ENCODE measurements at regions not wholly inside any gene's neighbourhood (a gene's known extent, or its start where the extent isn't known, plus 50 kb on each side); places are given as distances from the start of the nearest gene placed in this dataset.

- no peak for TF ChIP-seq POLR2AphosphoS5 (IDR thresholded peaks at IDR 0.05)
- no peak for TF ChIP-seq CTCF (IDR thresholded peaks at IDR 0.05)
- TF ChIP-seq POLR2A (IDR thresholded peaks at IDR 0.05): no peak
- Histone ChIP-seq H3K27me3 (no peaks in the 10 kb centered on the region), H3K9me3 (no peaks in the 10 kb centered on the region), H3K36me3 (no peaks in the 10 kb centered on the region), H3K27ac (no peak overlapping the region), H3K4me3 (no peak overlapping the region), H3K4me1 (no peaks in the 10 kb centered on the region)
- no peak for DNase-seq (ENCODE audit: low spot score in 2 of 2)
- intact Hi-C loops (cut with DNase I; ENCODE audit: low total_unique reads): no loop called here
Measured at GRCh38 chr20:53814060-53814459, 220.4 kb upstream of the ZNF217 start.

- TF ChIP-seq POLR2A (IDR thresholded peaks at IDR 0.05): no peak
- TF ChIP-seq POLR2AphosphoS5 (IDR thresholded peaks at IDR 0.05): no peak
- no peak for TF ChIP-seq CTCF (IDR thresholded peaks at IDR 0.05)
- intact Hi-C loops (cut with DNase I; ENCODE audit: low total_unique reads): no loop called here
Measured at GRCh38 chr20:53813636-53814035, 220.0 kb upstream of the ZNF217 start.

GRCh38 chr20:53811577-53811976, 217.9 kb upstream of the ZNF217 start:
- H3K4me1 ChIP-seq: no peaks in the 10 kb centered on the region
- TF ChIP-seq POLR2AphosphoS5 (IDR thresholded peaks at IDR 0.05): no peak
- TF ChIP-seq POLR2A (IDR thresholded peaks at IDR 0.05): no peak
- no peak for TF ChIP-seq CTCF (IDR thresholded peaks at IDR 0.05)
- intact Hi-C loops (cut with DNase I; ENCODE audit: low total_unique reads): no loop called here
- H3K27me3 ChIP-seq: no peaks in the 10 kb centered on the region
- no peak overlapping the region for H3K27ac ChIP-seq
- H3K4me3 ChIP-seq: no peak overlapping the region
- no peak for DNase-seq (ENCODE audit: low spot score in 2 of 2)
- no peaks in the 10 kb centered on the region for H3K36me3 ChIP-seq
- H3K9me3 ChIP-seq: no peaks in the 10 kb centered on the region

More at GRCh38 chr20:53813636-53814035, 220.0 kb upstream of the ZNF217 start:
- H3K9me3 ChIP-seq: no peaks in the 10 kb centered on the region
- no peaks in the 10 kb centered on the region for H3K27me3 ChIP-seq
- no peaks in the 10 kb centered on the region for H3K4me1 ChIP-seq
- H3K27ac ChIP-seq: no peak overlapping the region
- no peaks in the 10 kb centered on the region for H3K36me3 ChIP-seq
- no peak overlapping the region for H3K4me3 ChIP-seq
- no peak for DNase-seq (ENCODE audit: low spot score in 2 of 2)

- H3K4me3 ChIP-seq: no peak overlapping the region
- no peaks in the 10 kb centered on the region for H3K4me1 ChIP-seq
- intact Hi-C loops (cut with DNase I; ENCODE audit: low total_unique reads): no loop called here
- no peak for DNase-seq (ENCODE audit: low spot score in 2 of 2)
- TF ChIP-seq POLR2A (IDR thresholded peaks at IDR 0.05) (no peak), CTCF (IDR thresholded peaks at IDR 0.05) (no peak), POLR2AphosphoS5 (IDR thresholded peaks at IDR 0.05) (no peak)
- H3K9me3 ChIP-seq: no peaks in the 10 kb centered on the region
- no peaks in the 10 kb centered on the region for H3K36me3 ChIP-seq
- H3K27ac ChIP-seq: no peak overlapping the region
- H3K27me3 ChIP-seq: no peaks in the 10 kb centered on the region
Measured at GRCh38 chr20:53810661-53811355, 217.2 kb upstream of the ZNF217 start.

GRCh38 chr20:53809728-53810365, 216.2 kb upstream of the ZNF217 start:
- intact Hi-C loops (cut with DNase I; ENCODE audit: low total_unique reads): no loop called here
- DNase-seq (ENCODE audit: low spot score in 2 of 2): no peak
- H3K27me3 ChIP-seq: no peaks in the 10 kb centered on the region

More at GRCh38 chr20:53809728-53810365, 216.2 kb upstream of the ZNF217 start:
- Histone ChIP-seq H3K36me3 (no peaks in the 10 kb centered on the region), H3K4me3 (no peak overlapping the region), H3K4me1 (no peaks in the 10 kb centered on the region), H3K9me3 (no peaks in the 10 kb centered on the region), H3K27ac (no peak overlapping the region)
- TF ChIP-seq CTCF (IDR thresholded peaks at IDR 0.05) (no peak), POLR2A (IDR thresholded peaks at IDR 0.05) (no peak), POLR2AphosphoS5 (IDR thresholded peaks at IDR 0.05) (no peak)

Measured in breast epithelium (tissue), 4 donors.